ENCODE measurements at regions not wholly inside any gene's neighbourhood (a gene's known extent, or its start where the extent isn't known, plus 50 kb on each side); places are given as distances from the start of the nearest gene placed in this dataset.
"Not testable (repeated sequence)": the region's sequence is repeated elsewhere in the genome, so short reads cannot be mapped to it uniquely, and the experiment has no call there.

DNA sequence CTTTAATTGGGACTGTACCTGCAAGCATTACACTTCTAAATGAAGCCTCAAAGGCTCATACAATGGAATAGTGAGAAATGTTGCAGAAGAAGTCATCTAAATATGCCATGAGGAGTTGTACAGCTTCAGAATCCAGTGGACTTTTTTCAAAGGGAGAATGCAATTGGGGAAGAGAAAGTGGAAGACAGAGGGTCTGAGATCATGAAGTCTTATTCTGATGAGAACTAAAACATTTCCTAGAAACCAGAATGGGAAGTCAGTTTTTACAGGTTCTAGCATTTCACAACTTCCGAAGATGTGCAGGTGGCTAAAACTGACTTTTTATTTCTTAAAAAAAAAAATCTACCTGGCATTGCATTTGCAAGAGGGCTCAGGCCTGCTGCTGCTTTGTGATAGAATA is 424.4 kb upstream of the RUNX1 start:
- no peak for DNase-seq (ENCODE audit: low read depth, low spot score)

DNA sequence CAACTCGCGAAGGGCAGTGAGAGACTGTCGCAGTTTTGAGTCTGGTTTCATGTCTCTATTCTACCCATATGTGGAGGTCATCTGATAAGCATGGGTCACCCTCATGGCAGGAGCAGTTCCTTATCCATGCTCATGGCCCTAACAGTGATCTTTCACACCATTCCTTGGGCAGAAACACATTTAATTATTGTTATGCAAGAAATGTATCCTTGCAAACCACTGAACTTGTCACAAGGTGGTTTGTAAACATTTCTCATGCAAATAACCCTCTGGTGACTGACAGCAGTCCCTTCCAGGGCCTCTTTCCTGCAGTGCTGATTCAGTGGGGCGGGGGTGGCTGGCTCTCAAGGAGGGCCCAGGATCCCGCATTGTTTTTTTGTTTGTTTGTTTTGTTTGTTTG is 421.4 kb upstream of the RUNX1 start:
- no peak for DNase-seq (ENCODE audit: low read depth, low spot score)

DNA sequence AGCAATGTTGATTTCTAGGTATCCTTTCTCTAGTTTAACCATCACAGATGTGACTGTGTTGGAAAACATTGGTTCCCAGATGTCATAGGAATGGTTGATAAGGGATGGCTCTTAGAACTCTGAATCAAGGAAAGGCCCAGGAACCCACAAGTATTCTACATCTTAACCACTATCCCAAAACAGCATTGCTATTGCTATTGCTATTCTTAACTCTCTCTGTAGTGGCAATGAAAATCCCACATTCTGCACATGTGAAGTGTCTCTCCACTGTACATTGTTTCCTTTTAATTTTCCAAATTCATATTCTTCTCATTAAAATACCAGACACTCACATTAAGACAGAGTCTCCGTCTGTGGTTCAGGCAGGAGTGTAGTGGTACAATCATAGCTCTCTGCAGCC is 420.4 kb upstream of the RUNX1 start:
- no peak for DNase-seq (ENCODE audit: low read depth, low spot score)

DNA sequence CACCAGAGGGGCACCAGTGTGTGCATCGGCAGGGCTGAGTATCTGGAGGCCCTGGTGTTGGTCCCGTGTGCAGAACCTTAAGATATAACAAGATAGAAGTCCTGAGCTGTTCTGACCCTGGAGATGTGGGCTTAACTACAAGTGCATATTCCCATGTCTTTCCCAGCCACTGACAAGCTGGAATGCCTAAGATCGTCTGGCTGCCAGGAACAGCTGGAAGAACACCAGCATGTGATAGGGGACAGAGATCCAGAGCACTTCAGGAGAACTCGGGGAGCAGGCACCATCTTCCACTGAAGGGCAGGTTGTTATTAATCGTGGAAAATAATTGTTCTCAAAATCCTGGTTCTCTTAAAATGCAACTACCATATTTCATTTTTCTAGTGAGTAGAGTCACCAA is 419.9 kb upstream of the RUNX1 start:
- no peak for DNase-seq (ENCODE audit: low read depth, low spot score)

DNA sequence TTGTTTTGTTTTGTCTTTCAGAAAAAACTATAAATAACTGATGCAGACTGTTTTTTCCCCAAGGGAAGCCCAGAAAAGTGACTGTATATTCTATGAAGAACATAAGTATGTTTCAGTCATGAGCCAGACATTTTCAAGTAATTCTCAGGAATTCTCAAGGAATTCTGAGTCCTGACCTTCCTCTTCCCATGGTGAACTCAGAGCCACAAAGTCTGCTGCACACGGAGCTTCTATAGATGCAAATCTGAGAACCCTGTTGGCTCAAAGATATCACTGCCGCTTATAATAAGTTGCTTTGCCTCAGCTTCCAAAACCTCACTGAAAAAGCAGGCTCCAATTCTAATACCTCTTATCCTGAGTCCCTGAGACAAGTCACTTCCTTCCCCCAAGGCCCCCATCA is 418.5 kb upstream of the RUNX1 start:
- no peak for DNase-seq (ENCODE audit: low read depth, low spot score)

DNA sequence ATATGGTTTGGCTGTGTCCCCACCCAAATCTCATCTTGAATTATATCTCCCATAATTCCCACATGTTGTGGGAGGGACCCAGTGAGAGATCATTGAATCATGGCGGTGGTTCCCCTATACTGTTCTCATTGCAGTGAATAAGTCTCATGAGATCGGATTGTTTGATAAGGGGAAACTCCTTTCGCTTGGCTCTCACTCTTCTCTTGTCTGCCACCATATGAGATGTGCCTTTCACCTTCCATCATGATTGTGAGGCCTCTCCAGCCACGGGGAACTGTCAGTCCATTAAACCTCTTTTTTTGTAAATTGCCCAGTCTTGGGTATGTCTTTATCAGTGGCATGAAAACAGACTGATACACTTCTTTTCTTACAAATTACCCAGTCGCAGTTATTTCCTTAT is 417.6 kb upstream of the RUNX1 start:
- DNase-seq (ENCODE audit: low read depth, low spot score), result not testable (repeated sequence)

DNA sequence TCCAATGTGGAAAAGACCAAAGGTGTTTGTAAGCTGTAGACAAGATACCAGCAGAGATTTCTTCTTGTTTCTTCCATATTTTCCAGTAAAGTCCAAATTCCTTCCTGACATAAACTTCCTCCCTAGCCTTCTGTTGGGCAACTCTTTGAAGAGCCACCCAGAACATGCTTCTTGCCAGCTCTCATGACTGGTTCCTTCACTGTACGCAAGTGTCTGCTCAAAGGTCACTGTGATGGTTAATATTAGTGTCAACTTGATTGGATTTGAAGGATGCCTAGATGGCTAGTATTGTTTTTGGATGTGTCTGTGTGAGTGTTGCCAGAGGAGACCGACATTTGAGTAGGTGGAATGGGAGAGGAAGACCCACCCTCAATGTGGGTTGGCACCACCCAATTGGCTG is 416.6 kb upstream of the RUNX1 start:
- no peak for DNase-seq (ENCODE audit: low read depth, low spot score)

DNA sequence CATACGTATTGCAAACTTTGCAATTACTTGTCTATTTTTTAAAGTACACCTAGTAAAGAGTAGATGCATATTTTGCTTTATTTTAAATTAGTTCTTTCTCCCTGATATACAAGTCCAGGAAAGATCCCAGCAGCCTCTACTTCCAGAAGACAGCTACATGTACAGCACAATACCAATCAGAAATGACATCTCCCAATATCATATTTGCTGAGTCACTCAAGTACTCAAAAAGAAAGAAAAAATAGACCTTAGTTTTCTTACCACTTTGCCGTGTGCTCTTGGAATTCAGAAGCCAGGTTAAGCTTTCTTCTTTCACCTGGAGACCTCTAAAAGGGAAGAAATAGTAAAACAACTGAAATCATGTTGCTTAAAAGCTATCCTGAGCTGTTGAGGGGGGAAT is 412.6 kb upstream of the RUNX1 start:
- no peak for DNase-seq (ENCODE audit: low read depth, low spot score)

DNA sequence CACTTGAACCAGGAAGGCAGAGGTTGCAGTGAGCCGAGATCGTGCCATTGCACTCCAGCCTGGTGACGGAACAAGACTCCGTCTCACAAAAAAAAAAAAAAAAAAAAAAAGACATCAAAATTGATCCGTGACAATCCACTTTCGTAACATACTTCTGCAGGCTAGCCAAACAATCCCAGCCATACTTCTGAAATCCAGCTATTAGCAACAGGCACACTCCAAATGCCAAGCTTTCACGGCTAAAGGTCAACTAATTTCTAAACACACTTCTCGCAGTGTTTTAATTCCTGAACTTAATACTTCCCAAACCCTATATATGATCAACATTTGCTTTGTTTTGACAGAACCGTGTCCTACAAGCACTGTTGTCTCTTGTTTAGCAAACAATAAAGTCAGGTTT is 411.3 kb upstream of the RUNX1 start:
- DNase-seq (ENCODE audit: low read depth, low spot score), result no peak

DNA sequence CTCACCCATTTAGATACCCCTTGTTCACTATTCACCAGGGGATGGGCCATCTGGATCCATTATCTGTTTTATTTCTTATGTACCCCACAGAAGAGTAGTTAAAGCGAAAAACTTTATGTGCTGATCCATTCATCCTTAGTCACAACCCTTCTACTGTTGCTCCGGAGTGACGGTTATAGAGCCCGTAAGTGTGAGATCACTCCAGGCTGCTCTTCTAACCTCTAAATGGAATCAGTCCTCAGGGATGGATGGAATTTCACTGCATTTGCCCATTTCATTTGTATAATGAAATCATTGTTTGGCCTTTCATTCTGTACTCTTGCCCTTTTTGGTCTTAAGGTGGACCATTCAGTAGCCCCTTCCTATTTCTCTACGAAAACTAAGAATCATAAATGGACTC is 409.3 kb upstream of the RUNX1 start:
- no peak for DNase-seq (ENCODE audit: low read depth, low spot score)

DNA sequence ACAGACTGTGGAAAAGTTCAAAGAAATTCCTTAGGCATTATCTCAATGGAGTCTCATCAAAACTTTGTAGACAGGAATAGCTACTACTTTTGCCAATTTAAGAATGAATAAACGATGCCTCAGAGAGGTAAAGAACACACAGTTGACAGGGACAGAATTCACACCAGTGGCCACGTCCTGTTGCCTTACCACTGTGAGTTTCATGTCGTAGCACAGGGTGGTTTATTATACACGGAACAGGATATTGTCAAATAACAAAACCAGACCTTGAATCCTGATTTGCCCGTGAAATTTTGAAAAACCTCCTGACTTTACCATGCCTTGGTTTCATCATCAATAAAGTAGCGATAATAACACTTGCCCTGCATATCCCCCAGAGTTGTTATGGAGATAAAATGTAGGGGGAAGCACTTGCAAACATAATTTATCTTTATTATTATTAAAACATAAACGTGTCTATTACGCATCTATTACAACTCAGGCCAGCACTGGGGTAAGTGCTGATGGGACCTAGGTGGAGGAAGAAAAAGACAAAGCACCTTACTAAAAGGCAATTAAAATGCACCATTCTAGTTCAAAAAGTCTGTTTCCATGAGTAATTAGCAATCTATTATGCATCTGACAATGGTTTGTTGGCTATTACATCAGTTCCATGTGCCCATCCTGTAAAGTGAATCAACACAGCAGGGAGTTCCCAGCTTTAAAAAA is 408.1 kb upstream of the RUNX1 start:
- no peak for DNase-seq (ENCODE audit: low read depth, low spot score)

DNA sequence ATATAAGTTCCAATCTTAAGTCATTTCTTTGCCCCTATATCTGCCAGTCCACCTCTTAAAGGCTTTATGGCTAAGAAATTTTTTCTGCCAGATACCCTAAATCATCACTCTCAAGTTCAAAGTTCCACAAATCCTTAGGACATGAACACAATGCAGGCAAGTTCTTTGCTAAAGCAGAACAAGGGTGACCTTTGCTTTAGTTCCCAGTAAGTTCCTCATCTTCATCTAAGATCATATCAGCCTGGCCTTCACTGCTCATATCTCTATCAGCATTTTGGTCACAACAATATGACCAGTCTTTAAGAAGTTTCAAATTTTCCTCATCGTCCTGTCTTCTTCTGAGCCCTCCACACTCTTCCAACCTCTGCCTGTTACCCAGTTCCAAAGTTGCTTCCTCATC is 402.2 kb upstream of the RUNX1 start:
- DNase-seq (ENCODE audit: low read depth, low spot score), result no peak

DNA sequence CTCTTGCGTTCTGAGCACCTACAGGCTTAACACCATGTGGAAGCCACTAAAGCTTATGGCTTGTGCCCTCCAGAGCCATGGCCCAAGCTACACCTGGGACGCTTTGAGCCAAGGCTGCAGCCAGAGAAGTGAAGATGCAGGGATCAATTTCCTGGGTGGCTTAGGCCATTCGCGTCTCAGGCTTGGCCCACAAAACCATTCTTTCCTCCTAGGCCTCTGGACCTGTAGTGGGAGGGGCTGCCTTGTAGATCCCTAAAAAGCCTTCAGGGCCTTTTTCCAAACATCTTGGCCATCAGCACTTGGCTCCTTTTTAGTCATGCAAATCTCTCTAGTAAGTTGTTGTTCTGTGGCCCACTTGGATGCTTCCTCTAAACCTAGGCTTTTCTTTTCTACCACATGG is 401.7 kb upstream of the RUNX1 start:
- DNase-seq (ENCODE audit: low read depth, low spot score), result no peak

DNA sequence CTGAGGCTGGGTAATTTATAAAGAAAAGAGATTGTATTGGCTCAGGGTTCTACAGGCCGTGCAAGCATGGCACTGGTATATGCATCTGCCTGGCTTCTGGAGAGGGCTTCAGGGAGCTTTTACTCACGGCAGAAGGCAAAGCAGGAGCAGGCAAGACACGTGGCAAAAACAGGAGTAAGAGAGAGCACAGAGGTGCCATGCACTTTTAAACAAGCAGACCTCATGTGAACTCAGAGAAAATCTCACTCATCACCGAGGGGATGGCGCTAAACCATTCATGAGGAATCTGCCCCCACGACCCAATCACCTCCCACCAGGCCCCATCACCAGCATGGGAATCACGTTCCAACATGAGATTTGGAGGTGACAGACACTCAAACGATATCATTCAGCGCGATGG is 400.7 kb upstream of the RUNX1 start:
- DNase-seq (ENCODE audit: low read depth, low spot score), result no peak

DNA sequence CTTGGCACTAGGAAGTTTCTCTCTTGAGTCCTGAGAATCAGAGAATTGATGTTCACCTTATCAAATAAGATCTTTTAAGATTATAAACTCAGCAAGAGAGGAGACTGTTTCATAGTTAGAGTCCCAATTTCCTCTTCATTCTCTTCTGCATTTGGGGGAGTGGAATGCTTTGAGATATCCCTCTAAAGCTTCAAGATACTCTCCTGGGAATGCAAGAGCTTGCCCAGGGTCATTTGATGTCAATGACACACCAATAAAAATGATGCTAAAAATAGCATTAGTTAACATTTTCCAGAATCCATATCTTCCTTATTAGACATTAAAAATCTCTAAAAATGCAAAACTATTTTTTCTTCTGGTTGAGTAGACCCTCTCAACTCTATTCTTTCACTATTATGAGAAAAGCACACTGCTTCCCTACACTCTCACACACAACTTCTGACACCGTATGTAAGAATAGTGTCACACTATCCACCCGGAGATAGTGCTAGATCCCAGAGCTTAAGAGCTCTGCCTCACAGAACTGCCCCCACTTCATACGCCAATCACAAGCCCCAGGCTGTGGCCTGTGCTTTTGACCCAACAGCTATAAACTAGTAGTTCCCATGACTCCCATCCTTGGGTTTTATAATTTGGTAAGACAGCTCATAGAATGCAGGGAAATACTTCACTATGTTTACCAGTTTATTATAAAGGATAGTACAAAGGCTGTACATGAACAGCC is 399.9 kb upstream of the RUNX1 start:
- no peak for DNase-seq (ENCODE audit: low read depth, low spot score)

DNA sequence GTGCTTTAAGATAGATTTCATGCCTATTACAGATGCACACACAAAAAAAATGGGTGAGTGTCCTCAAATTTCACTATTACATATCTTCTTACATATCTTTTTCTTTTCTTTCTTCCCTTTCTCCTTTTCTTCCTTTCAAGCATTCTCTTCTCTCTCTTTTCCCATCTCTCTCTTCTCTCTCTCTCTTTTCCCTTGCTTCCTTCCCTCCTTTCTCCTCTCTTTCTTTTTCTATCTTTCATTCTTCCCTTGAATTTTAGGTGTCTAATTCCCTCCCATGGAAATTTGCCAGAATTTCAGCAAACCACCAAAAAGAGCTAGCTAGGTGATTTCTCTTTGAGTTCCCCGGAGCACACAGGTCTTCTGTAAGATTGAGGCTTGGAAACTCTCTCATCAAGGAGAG is 395.3 kb upstream of the RUNX1 start:
- no peak for DNase-seq (ENCODE audit: low read depth, low spot score)

DNA sequence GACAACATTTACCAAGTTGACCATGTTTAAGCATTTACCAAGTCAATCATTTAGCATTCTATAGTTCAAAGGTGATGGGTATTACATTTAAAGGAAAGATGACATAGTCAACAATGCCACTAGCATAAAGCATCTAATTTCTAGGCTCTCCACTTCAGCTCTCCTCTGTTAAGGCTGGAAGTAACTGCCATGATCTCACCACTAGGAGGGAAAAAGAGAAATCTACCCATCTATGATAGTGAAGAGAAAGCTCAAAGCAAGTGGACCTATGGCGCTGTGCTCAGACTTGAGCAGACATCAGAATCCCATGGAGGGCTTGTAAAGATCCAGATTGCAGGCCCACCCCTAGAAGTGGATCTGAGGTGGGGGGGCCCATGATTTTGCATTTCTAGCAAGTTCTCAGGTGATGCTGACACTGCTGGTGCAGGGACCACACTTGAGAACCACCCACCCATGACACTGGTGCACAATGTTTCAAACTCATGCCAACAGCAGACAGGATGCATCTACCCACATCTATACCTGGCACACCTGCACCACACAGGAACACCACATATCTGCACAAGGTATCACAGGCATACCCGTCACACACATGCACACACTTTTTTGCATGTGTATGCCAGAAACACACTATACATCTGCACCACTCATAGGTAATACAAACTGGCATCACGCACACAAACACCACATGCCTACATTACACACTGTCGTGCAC is 392.9 kb upstream of the RUNX1 start:
- no peak for DNase-seq (ENCODE audit: low read depth, low spot score)

DNA sequence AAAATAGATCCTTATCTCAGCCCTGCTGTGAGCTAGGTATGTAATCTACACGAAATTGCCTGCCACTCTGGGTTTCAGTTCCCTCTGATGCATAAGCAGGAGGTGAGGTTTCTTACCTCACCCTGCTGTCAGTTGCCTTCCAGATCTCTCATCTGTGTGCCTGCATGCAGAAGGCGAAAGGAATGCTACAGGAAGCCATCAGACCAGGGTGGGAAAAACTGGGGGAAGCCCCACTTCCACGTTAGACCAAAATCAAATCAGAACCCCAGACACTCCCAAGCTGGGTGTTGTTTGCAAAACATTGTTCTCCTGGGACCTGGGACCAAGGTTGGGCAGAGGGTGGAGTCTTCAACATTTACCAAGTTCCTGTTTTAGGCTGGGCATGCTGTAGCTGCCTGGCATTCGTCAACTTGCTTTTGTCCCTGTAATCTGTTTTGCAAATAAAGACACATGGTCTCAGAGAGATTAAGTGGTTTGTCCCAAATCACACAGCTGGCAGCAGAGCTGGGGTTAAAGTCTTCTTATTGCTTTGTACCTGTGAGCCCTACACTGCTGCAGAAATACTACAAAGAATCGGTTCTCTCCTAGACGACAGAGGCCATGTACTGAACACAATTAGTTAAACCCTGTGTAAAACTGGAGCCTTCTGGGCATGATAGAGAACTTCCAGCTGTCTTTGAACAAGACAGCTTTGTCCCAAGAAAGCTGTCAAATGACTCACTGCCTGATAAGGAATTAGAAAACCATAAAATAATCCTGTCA is 389.7 kb upstream of the RUNX1 start:
- no peak for DNase-seq (ENCODE audit: low read depth, low spot score)

DNA sequence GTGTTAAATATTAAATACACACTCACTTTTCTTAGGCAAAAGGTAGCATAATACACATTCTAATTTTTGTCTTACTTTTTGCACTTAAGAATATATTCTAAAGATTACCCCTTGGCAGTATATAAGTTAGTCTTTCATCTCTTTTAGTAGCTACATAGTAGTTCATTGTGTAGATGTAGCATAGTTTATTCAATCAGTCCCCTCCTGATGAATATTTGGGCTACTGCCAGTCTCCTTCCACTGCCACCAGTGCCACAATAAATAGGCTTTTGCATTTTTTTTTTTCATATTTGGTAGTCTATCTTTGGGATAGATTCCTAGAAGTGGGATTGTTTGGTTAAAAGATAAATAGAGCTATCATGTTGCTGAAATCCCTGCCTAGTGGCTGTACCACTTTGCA is 388.8 kb upstream of the RUNX1 start:
- DNase-seq (ENCODE audit: low read depth, low spot score), result no peak

DNA sequence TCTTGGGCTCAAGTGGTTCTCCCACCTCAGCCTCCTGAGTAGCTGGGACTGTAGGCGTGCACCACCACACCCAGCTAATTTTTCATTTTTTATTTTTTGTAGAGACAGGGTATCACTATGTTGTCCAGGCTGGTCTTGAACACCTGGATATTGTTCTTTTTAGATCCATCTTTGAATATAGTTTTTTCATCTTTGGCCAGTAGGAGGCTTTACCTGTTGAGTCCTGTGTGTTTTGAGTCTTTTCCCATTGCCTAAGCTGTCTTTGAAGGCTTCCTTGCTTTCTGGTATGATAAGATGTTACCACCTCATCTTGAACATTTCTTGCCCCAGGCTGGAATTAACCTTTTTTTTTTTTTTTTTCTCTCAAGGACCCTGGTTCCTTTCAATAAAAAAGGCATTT is 387.8 kb upstream of the RUNX1 start:
- DNase-seq (ENCODE audit: low read depth, low spot score), result no peak

DNA sequence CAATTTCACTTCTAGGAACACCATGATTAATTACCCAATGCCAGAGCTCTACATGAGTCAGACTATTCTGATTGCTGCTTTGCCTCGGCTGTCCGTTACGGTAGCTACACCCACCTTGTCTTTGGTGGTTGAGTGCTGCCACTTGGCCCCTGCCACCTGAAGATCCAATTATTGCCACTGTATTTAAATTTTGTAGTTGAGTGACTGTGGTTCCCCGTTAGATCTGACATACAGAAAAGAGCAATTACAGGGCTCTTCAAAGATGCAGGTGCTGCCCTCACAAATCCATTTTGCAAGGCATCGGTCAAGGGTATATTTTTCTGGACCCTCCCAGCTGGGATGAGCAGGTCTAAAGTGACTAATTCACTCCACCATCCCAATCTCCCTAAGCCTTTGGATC is 383.5 kb upstream of the RUNX1 start:
- DNase-seq (ENCODE audit: low read depth, low spot score), result not testable (repeated sequence)

DNA sequence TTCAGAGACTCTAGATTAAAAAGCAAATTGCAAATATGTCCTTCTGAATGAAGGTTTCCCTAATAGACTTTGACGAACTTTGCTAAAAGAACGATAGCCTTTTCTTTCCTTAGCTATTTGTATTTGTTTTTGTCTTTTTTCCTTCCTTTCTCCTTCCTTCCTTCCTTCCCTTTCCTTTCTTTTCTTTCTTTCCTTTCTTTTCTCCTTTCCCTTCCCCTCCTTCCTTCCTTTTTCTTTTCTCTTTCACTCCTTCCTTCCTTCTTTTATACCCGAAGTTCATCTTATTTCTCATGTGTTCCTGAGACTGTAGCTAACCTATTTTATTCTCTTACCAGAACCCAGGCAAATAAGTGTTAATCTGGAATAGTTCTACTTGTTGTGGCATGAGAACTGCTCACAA is 381.2 kb upstream of the RUNX1 start:
- DNase-seq (ENCODE audit: low read depth, low spot score), result no peak
